Ectodermal cell (in vitro differentiated cells): ENCODE measurements at regions not wholly inside any gene's neighbourhood (a gene's known extent, or its start where the extent isn't known, plus 50 kb on each side); places are given as distances from the start of the nearest gene placed in this dataset.
"Not testable (repeated sequence)": the region's sequence is repeated elsewhere in the genome, so short reads cannot be mapped to it uniquely, and the experiment has no call there.

Experiments used
- H3K27ac ChIP-seq: 2 replicates; pipeline ENCODE4 v1.7.0; 2013; ENCODE audit warnings: mild to moderate bottlenecking, low read depth, low read length; ENCODE audit not compliant: insufficient read depth, poor library complexity, severe bottlenecking
- H3K27me3 ChIP-seq: 2 replicates; pipeline ENCODE4 v1.7.0; 2013; ENCODE audit warnings: mild to moderate bottlenecking, low read length; ENCODE audit not compliant: insufficient read depth, control insufficient read depth, poor library complexity, severe bottlenecking
- H3K36me3 ChIP-seq: one replicate; pipeline ENCODE4 v1.7.0; 2013; ENCODE audit warnings: low read length; ENCODE audit not compliant: control insufficient read depth, insufficient read depth
- H3K4me1 ChIP-seq: one replicate; pipeline ENCODE4 v1.7.0; 2013; ENCODE audit warnings: low read length; ENCODE audit not compliant: control insufficient read depth, insufficient read depth
- H3K4me3 ChIP-seq: 2 replicates; pipeline ENCODE4 v1.7.0; 2013; ENCODE audit warnings: low read depth, low read length, control low read depth; ENCODE audit not compliant: insufficient read depth
- H3K9me3 ChIP-seq: 2 replicates; pipeline ENCODE4 v1.7.0; 2013; ENCODE audit warnings: mild to moderate bottlenecking, low read length, moderate library complexity; ENCODE audit not compliant: control insufficient read depth
- WGBS, 2 experiments: methylation state at CpG; one replicate each; pipeline ENCODE4 v1.1.7; 2013; ENCODE audit warnings: missing lambda C conversion rate in 2 of 2; 5-methylcytosine and 5-hydroxymethylcytosine counted together

DNA sequence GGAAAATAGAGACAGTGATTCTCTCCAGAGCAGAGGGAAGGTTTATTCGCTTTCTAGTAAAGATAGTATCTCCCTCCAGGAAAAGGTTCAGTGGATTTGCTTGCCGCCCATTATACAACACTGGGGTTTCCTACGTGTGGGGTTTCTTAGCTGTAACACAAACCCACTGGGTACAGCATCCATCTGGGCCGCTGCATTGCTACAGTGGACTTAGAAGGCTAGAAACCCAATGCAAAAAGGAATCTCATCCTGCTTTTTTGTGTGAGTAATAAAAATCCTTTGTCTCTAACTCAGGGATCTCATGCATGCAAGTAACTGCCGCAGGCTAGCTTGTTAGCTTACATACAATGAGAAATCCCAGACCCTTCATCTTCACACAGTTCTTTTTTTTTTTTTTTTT is 67.1 kb upstream of the BCL2L14 start:
- no peak overlapping the region for H3K27ac ChIP-seq
- H3K27me3 ChIP-seq: no peaks in the 10 kb centered on the region
- H3K9me3 ChIP-seq: no peaks in the 10 kb centered on the region
- H3K4me3 ChIP-seq: no peak overlapping the region
- no peaks in the 10 kb centered on the region for H3K36me3 ChIP-seq
- H3K4me1 ChIP-seq: peaks cover 2% of the 10 kb centered on the region
- 91 to 93% methylated on average over 5 of the region's 5 CpGs for WGBS, 2 experiments

DNA sequence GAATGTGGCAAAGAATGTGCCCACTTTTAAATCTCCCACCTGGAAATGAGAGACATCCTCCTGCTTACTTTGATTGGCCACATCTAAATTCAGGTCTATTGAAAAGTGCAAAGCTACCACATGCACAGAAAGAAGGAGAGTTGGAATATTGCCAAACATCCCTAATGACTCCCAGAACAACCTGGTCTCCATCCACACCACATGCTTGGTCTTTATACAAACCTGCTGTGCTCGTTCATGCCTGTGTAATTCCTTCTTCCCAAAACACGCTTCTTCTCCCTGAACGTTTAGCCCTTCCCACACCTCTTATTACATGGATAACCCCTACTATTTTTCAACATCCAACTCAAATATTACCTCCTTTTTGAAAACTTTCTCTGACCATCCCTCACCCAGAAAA is 66.2 kb upstream of the BCL2L14 start:
- WGBS, 2 experiments: 92 to 94% methylated on average over 3 of the region's 3 CpGs

DNA sequence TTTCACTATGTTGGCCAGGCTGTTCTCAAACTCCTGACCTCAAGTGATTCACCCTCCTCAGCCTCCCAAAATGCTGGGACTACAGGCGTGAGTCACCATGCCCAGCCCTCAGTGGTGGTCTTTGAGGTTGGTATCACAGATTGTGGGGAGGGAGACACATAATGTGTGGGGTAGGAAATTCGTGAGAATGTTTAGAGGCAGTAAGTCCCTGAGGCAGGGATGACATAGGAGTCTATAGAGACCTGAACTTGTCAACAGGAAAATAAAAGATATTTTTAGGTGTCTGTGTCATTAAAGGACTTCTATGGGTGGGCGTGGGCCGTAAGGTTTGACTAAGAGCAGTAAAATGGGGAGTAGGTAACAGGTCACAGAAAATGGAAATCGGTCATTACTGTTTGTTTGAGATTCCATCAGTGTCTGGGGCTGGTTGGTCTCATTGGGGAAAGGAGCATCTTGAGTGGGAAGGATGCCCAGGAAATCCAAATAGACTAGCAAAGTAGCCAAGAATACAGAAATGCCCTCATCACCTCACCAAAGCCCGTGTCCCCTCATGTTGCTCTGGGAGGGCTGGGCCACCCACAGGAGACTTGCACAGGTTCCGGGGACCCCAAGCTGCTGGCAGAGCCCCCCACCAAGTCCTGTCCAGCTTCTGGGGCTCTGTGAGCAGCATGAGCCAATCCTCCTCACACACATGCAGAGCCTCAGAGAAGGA is 63.6 kb upstream of the BCL2L14 start:
- 88% methylated on average over 7 of the region's 7 CpGs for WGBS, 2 experiments
- Histone ChIP-seq H3K4me1 (peaks cover 14% of the 10 kb centered on the region), H3K9me3 (no peaks in the 10 kb centered on the region), H3K27me3 (no peaks in the 10 kb centered on the region), H3K4me3 (no peak overlapping the region), H3K36me3 (no peaks in the 10 kb centered on the region), H3K27ac (no peak overlapping the region)

More for the DNA sequence above, 66.2 kb upstream of the BCL2L14 start:
- no peak overlapping the region for H3K27ac ChIP-seq
- no peaks in the 10 kb centered on the region for H3K36me3 ChIP-seq
- H3K27me3 ChIP-seq: no peaks in the 10 kb centered on the region
- H3K9me3 ChIP-seq: no peaks in the 10 kb centered on the region
- peaks cover 6% of the 10 kb centered on the region for H3K4me1 ChIP-seq
- no peak overlapping the region for H3K4me3 ChIP-seq

DNA sequence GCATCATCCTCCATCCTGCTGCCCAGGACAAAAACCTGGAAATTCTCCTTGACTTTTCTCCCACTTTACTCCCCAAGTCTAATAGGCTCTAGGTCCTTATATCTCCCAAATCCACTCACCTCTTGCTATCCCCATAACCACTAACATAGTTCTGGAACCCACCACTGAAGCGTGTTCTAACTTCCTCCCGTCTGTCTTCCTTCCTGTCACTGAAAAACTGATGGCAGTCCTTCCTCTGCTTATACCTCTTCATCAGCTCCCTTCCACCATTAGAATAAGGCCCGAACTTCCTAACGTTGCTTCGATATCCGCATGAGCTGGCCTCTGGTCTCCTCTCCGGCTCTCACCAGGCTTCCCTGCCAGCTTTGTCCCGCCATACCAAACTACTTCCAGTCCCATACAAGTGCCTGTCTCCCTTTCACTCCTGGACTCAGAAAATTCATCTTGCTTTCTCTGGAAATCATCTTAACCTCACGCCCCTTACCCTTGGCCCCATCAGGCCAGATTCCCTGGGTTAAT is 63.0 kb upstream of the BCL2L14 start:
- H3K36me3 ChIP-seq: no peaks in the 10 kb centered on the region
- WGBS, 2 experiments: 94 to 95% methylated on average over 9 of the region's 9 CpGs
- no peaks in the 10 kb centered on the region for H3K9me3 ChIP-seq
- H3K27ac ChIP-seq: no peak overlapping the region
- H3K27me3 ChIP-seq: no peaks in the 10 kb centered on the region
- peaks cover 14% of the 10 kb centered on the region for H3K4me1 ChIP-seq
- H3K4me3 ChIP-seq: no peak overlapping the region

DNA sequence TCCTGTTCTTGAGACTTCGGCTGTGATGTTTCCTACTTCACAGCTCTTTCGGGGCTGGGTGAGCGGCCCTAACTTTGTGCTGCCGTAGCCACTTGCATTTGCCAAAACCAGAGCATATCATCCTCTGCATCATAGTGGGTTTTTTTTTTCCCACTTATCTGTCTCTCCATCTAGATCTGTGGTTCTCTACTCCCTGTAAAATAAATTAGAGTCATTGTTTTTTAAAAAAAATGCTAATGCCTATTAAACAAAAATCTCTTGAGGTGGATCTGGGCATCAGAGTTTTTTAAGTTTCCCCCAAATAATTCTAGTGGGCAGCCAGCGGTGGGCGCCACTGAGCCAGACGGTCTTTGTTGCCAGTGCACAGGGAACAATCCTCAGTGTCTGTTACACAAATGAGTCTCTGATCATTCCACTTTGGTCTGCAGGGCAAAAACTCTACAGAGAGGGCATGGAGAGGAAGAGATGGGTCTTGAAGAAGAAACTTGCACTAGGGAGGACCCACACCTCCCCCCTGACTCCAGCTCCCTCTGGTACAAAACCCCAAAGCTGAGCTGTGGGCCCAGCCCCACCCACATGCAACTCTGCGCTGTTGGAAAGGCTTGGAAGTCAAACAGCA is 62.4 kb upstream of the BCL2L14 start:
- H3K27me3 ChIP-seq: no peaks in the 10 kb centered on the region
- no peaks in the 10 kb centered on the region for H3K9me3 ChIP-seq
- whole genome bisulfite sequencing, 2 experiments: 69 to 75% methylated on average over 8 of the region's 8 CpGs
- no peak overlapping the region for H3K27ac ChIP-seq
- no peaks in the 10 kb centered on the region for H3K36me3 ChIP-seq
- no peak overlapping the region for H3K4me3 ChIP-seq
- H3K4me1 ChIP-seq: peaks cover 14% of the 10 kb centered on the region

DNA sequence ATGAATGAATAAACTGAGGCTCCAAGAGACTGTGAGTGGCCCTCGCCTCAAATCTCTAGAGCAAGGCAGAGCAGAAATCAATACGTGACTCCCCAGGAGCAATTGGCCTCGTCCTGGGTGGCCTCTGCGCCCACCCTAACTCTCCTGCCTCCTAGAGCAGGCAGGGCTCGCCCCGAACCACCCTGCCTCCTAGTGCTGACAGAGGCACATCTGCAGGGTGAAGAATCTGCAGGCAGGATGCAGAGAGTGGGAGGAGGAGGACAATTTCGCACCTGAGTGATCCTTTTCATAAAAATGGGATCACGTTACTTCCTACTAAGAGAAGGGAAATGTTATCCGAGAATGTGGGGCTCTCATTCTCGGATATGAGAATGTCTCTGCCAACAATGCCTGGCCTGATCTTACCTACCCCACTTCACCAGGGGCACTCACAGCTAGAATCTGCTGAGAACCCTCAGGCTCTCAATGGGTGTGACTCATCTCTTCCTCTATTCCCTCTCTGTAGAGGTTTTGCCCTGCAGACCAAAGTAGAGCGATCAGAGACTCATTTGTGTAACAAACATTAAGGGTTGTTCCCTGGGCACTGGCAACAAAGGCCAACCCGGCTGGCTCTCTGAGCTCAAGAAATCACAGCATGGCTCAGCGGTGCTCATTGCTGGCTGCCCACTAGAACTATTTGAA is 61.7 kb upstream of the BCL2L14 start:
- Histone ChIP-seq H3K4me1 (peaks cover 14% of the 10 kb centered on the region), H3K9me3 (no peaks in the 10 kb centered on the region), H3K27ac (no peak overlapping the region), H3K27me3 (no peaks in the 10 kb centered on the region), H3K4me3 (no peak overlapping the region), H3K36me3 (no peaks in the 10 kb centered on the region)
- WGBS, 2 experiments: 19 to 22% methylated on average over 13 of the region's 13 CpGs

DNA sequence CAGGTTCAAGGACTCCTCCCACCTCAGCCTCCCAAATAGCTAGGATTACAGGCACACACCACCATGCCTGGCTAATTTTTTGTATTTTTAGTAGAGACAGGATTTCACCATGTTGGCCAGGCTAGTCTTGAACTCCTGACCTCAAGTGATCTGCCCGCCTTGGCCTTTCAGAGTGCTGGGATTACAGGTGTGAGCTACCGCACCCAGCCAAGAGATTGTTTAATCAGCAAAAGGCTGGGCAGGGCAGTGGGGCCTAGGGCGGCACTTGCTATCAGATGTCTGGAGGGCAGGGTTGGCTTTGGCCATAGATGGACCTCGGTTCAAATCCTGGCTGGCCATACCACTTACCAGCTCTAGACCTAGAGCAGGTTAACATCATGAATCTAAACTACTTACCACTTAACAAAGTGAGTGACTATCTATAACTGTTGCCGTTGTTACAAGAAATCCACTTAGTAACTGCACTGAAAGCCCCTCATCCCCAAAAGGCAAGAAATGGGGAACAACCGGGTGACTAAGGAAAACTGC is 60.9 kb upstream of the BCL2L14 start:
- not testable (repeated sequence) for H3K27me3 ChIP-seq, H3K27ac ChIP-seq, H3K36me3 ChIP-seq, H3K9me3 ChIP-seq, H3K4me3 ChIP-seq
- WGBS, 2 experiments: 93 to 94% methylated on average over 6 of the region's 6 CpGs
- H3K4me1 ChIP-seq: peaks cover 14% of the 10 kb centered on the region

DNA sequence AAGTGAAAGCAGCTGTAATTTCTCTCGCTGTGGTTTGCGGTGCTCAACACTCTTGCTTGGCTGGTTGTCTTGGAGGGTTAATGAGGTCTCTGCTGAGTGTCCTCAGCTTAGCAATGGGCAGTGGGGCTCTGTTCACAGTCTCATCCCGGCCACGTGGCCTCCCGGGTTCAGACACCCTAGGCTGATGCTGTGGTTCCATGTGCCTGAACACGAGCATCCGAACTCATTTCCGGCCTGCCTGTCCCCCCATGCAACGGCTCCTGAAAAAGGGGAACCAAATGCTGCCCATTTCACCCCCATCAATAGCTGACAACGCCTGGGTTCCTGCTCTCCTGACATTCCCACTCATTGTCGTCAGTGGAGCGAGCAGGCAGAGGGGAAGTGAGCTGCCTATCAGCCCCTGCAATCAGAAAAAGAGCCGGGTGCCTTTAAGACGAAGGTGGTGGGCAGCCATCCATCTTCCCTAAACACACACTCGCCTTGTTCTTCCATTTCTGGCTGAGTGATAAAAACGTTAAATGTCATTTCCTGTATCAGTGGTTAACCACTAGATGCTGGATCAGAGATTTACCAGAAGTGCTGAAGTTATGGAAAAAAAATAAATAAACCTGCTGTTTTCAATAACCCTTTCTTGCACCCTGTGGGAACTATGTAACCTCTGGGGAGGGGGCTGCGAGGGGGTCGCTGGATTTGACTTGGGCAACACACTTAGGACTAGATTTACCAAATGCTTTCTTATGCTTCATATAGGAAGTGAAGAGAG is 60.3 kb upstream of the BCL2L14 start:
- no peaks in the 10 kb centered on the region for H3K27me3 ChIP-seq
- 87 to 88% methylated on average over 18 of the region's 18 CpGs for WGBS, 2 experiments
- no peaks in the 10 kb centered on the region for H3K36me3 ChIP-seq
- no peaks in the 10 kb centered on the region for H3K9me3 ChIP-seq
- no peak overlapping the region for H3K4me3 ChIP-seq
- peaks cover 14% of the 10 kb centered on the region for H3K4me1 ChIP-seq
- H3K27ac ChIP-seq: no peak overlapping the region

DNA sequence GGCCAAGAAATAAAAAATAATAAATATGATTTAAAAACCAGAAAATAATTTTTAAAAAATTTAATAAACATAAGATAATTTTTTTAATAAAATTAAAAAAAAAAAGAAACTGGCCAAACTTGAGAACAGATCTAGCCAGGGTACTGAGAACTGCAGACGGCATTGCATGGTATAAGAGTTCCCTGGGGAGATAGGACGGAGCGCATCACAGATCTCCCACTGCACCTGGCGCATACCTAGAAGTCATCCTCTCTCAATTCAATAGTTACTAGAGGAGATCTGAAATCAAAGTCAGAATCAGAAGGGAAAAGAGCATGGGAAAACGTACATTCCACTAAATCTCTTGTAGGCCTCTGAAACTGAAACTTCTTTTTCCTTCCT is 58.9 kb upstream of the BCL2L14 start:
- Histone ChIP-seq H3K36me3 (no peaks in the 10 kb centered on the region), H3K4me3 (no peak overlapping the region), H3K9me3 (no peaks in the 10 kb centered on the region), H3K27me3 (no peaks in the 10 kb centered on the region), H3K4me1 (peaks cover 14% of the 10 kb centered on the region), H3K27ac (no peak overlapping the region)
- WGBS, 2 experiments: 88 to 95% methylated on average over 5 of the region's 5 CpGs
